Psoas muscle (tissue), 7 donors: ENCODE measurements at regions not wholly inside any gene's neighbourhood (a gene's known extent, or its start where the extent isn't known, plus 50 kb on each side); places are given as distances from the start of the nearest gene placed in this dataset.
A peak's percentile ranks its signal among the peaks of the same experiment; 100 is the strongest.

Experiments
- ATAC-seq, 4 donors: fragments of 200-7000 bp; cut with Tn5 transposase; one replicate each; pipeline ENCODE4 v1.9.1; 2020; ENCODE audit warnings: moderate library complexity in 3 of 4, mild to moderate bottlenecking in 2 of 4
- DNase-seq, 2 donors: peaks; one replicate each; pipeline ENCODE4 v3.0.0-alpha.2; 2020
- H3K27ac ChIP-seq: fragments of 200-600 bp; one replicate; pipeline ENCODE4 v1.8.0; 2022
- H3K27me3 ChIP-seq, 3 donors: fragments of 200-600 bp in 1 of 3; one replicate each; pipeline versions ENCODE4 v1.6.1 to v1.8.0; 2013 to 2022; ENCODE audit warnings: low read length in 2 of 3, mild to moderate bottlenecking in 2 of 3, moderate library complexity in 1 of 3; ENCODE audit not compliant: insufficient read depth in 3 of 3
- H3K36me3 ChIP-seq, 2 donors: fragments of 200-600 bp in 1 of 2; one replicate each; pipeline versions ENCODE4 v1.6.1 to v1.8.0; 2013 to 2022; ENCODE audit warnings: low read depth in 1 of 2, mild to moderate bottlenecking in 1 of 2, moderate library complexity in 1 of 2; ENCODE audit not compliant: insufficient read depth in 1 of 2
- H3K4me1 ChIP-seq: fragments of 200-600 bp; one replicate; pipeline ENCODE4 v1.8.0; 2022
- H3K4me3 ChIP-seq: fragments of 200-600 bp; one replicate; pipeline ENCODE4 v1.8.0; 2022; ENCODE audit warnings: mild to moderate bottlenecking
- H3K9me3 ChIP-seq: fragments of 200-600 bp; one replicate; pipeline ENCODE4 v1.8.0; 2022
- CTCF ChIP-seq: fragments of 200-600 bp; IDR thresholded peaks from one replicate; pipeline ENCODE4 v1.8.0; 2022; ENCODE audit warnings: antibody characterized with exemption
- WGBS, 3 donors: extraction: QIAGEN DNeasy Blood & Tissue Kit; methylation state at CpG; one replicate each; pipeline versions ENCODE4 v1.1.6 to v1.1.7; 2013; 5-methylcytosine and 5-hydroxymethylcytosine counted together
- intact Hi-C, 2 donors: fragments of 100-400 bp; cut with DNase I; formaldehyde crosslinking; loops; one replicate each; pipeline versions ENCODE4 v1.11.0 to v1.14.2; 2022
- donor health status: healthy with polysubstance abuse.
- donor health status: DM: no; HTN: no; CAD: no; lungs with moderate emphysema.
- donor health status: Bipolar disorder and iron deficiency.
- donor health status: healthy.
- donor health status: DM: yes; HTN: yes; CAD: no.
- donor health status: DM: no; HTN: no; CAD: no.
- donor health status: DM: yes; HTN: yes; CAD: no.

GRCh38 chr4:107467461-107467860 lies 252.6 kb downstream of the PAPSS1 start:
- intact Hi-C loops = no loop called here
- H3K9me3 ChIP-seq = no peaks in the 10 kb centered on the region
- WGBS, 3 donors = 46 to 62% (median 46%) methylated on average over 3 of the region's 3 CpGs
- no peaks in the 10 kb centered on the region for H3K36me3 ChIP-seq
- H3K4me1 ChIP-seq = no peaks in the 10 kb centered on the region
- H3K4me3 ChIP-seq = no peak overlapping the region
- ATAC-seq (no peak), DNase-seq (no peak)
- no peak overlapping the region for H3K27ac ChIP-seq
- no peak for TF ChIP-seq CTCF
- H3K27me3 ChIP-seq = no peaks in the 10 kb centered on the region

GRCh38 chr4:107458194-107458593 lies 261.8 kb downstream of the PAPSS1 start:
- peaks cover 9% of the 10 kb centered on the region for H3K9me3 ChIP-seq
- WGBS, 3 donors = 83 to 91% (median 86%) methylated on average over 2 of the region's 2 CpGs
- DNase-seq (no peak), ATAC-seq (no peak)
- no peak overlapping the region for H3K4me3 ChIP-seq
- no peaks in the 10 kb centered on the region for H3K36me3 ChIP-seq
- peaks cover 3% of the 10 kb centered on the region for H3K4me1 ChIP-seq
- H3K27me3 ChIP-seq = no peaks in the 10 kb centered on the region
- intact Hi-C loops = no loop called here
- no peak overlapping the region for H3K27ac ChIP-seq
- TF ChIP-seq CTCF = no peak

GRCh38 chr4:107453987-107454386 lies 266.0 kb downstream of the PAPSS1 start:
- no peak for TF ChIP-seq CTCF
- H3K9me3 ChIP-seq = no peaks in the 10 kb centered on the region
- H3K4me3 ChIP-seq = no peak overlapping the region
- H3K27me3 ChIP-seq = no peaks in the 10 kb centered on the region
- DNase-seq (no peak), ATAC-seq (no peak)
- 16 to 31% (median 22%) methylated on average over 2 of the region's 2 CpGs for WGBS, 3 donors
- H3K4me1 ChIP-seq = peaks cover 7% of the 10 kb centered on the region
- intact Hi-C loops = no loop called here
- H3K36me3 ChIP-seq = no peaks in the 10 kb centered on the region
- no peak overlapping the region for H3K27ac ChIP-seq

- DNase-seq (no peak), ATAC-seq (peak in 1 of 4 donors; percentile 73)
- 29 to 36% (median 29%) methylated on average over 3 of the region's 3 CpGs for WGBS, 3 donors
- intact Hi-C loops = no loop called here
- H3K27ac ChIP-seq = no peak overlapping the region
- H3K36me3 ChIP-seq = no peaks in the 10 kb centered on the region
- H3K4me3 ChIP-seq = no peak overlapping the region
- TF ChIP-seq CTCF = no peak
- no peaks in the 10 kb centered on the region for H3K9me3 ChIP-seq
- H3K27me3 ChIP-seq = no peaks in the 10 kb centered on the region
- H3K4me1 ChIP-seq = peaks cover 7% of the 10 kb centered on the region
These were observed 267.1 kb downstream of the PAPSS1 start for GRCh38 chr4:107452717-107453630.
